OCI-LY7 (cell line): ENCODE measurements at regions not wholly inside any gene's neighbourhood (a gene's known extent, or its start where the extent isn't known, plus 50 kb on each side); places are given as distances from the start of the nearest gene placed in this dataset.

Source experiments
- BruUV-seq: library from RNA; stranded (reverse); fragments of 400-500 nt; replicated peaks from 2 replicates; lab custom pipeline; 2021; lab: Mats Ljungman, UMichigan
- CTCF ChIA-PET: fragments of 300-600 bp; sonication (Branson Sonifier 250); formaldehyde crosslinking; loops from one replicate; lab custom pipeline; 2022; ENCODE audit warnings: antibody characterized with exemption; ENCODE audit not compliant: unreplicated experiment; lab: Charles Lee
- POLR2A ChIA-PET: fragments of 300-600 bp; sonication (Branson Sonifier 250); formaldehyde crosslinking; loops from one replicate; lab custom pipeline; 2022; ENCODE audit warnings: antibody characterized with exemption; lab: Charles Lee
- DNase-seq: peaks from one replicate; pipeline ENCODE4 v3.0.0-alpha.2; 2015; ENCODE audit warnings: low spot score
- H2AFZ ChIP-seq: fragments of 200-600 bp; sonication (generic), shearing (Covaris generic); 2 replicates; pipeline ENCODE4 v1.6.1; 2014; ENCODE audit warnings: mild to moderate bottlenecking, antibody characterized with exemption, low read length, moderate library complexity
- H3K27ac ChIP-seq: fragments of 200-600 bp; sonication (generic); 2 replicates; pipeline ENCODE4 v1.5.1; 2014; ENCODE audit warnings: mixed run types, low read depth, mild to moderate bottlenecking, moderate library complexity, low read length, inconsistent platforms; ENCODE audit not compliant: poor library complexity, severe bottlenecking
- H3K36me3 ChIP-seq: fragments of 200-600 bp; sonication (generic); 2 replicates; pipeline ENCODE4 v1.6.1; 2014; ENCODE audit warnings: mild to moderate bottlenecking, antibody characterized with exemption, low read length, moderate library complexity, mixed read lengths; ENCODE audit not compliant: insufficient read depth
- H3K4me1 ChIP-seq: fragments of 200-600 bp; sonication (generic); 2 replicates; pipeline ENCODE4 v1.5.1; 2014; ENCODE audit warnings: mild to moderate bottlenecking, low read length; ENCODE audit not compliant: insufficient read depth, poor library complexity, severe bottlenecking
- H3K4me2 ChIP-seq: fragments of 200-600 bp; sonication (generic); 2 replicates; pipeline ENCODE4 v1.6.1; 2014; ENCODE audit warnings: mild to moderate bottlenecking, low read length
- H3K4me3 ChIP-seq: fragments of 200-600 bp; sonication (generic); 2 replicates; pipeline ENCODE4 v1.5.1; 2014; ENCODE audit warnings: mild to moderate bottlenecking, low read depth, low read length; ENCODE audit not compliant: poor library complexity, severe bottlenecking
- H3K79me2 ChIP-seq: fragments of 200-600 bp; sonication (generic); 2 replicates; pipeline ENCODE4 v1.6.1; 2016; ENCODE audit warnings: low read depth, mild to moderate bottlenecking, low read length, moderate library complexity, mixed read lengths; ENCODE audit not compliant: insufficient read depth
- H3K9me2 ChIP-seq: fragments of 200-600 bp; sonication (generic); 2 replicates; pipeline ENCODE4 v1.6.1; 2016; ENCODE audit warnings: mild to moderate bottlenecking, low read length, mixed read lengths; ENCODE audit not compliant: insufficient read depth
- H3K9me3 ChIP-seq: fragments of 200-600 bp; sonication (generic); 2 replicates; pipeline ENCODE4 v1.6.1; 2014; ENCODE audit warnings: mild to moderate bottlenecking, mixed run types, low read length, mixed read lengths
- H4K20me1 ChIP-seq: fragments of 200-600 bp; sonication (generic); 2 replicates; pipeline ENCODE4 v1.6.1; 2014; ENCODE audit warnings: mild to moderate bottlenecking, antibody characterized with exemption, low read length, moderate library complexity, mixed read lengths; ENCODE audit not compliant: insufficient read depth
- CTCF ChIP-seq: fragments of 200-600 bp; sonication (generic); conservative IDR thresholded peaks from 2 replicates; pipeline ENCODE4 v1.5.1; 2014; ENCODE audit warnings: mild to moderate bottlenecking, antibody characterized with exemption, low read length, moderate library complexity, mixed read lengths
- EZH2phosphoT487 ChIP-seq: fragments of 200-600 bp; sonication (generic); IDR thresholded peaks from 2 replicates; pipeline ENCODE4 v1.6.1; 2018; ENCODE audit warnings: low read depth, borderline replicate concordance, mild to moderate bottlenecking, mixed run types, antibody characterized with exemption, low read length, moderate library complexity, mixed read lengths
- intact Hi-C: fragments of 100-400 bp; cut with micrococcal nuclease; formaldehyde crosslinking; loops from one replicate; pipeline ENCODE4 v1.10.0; 2022; ENCODE audit not compliant: unreplicated experiment

- DNase-seq: no peak
- no peaks in the 10 kb centered on the region for H3K4me1 ChIP-seq
- no peaks in the 10 kb centered on the region for H3K79me2 ChIP-seq
- H3K36me3 ChIP-seq: no peaks in the 10 kb centered on the region
- no peak overlapping the region for H2AFZ ChIP-seq
- H3K4me3 ChIP-seq: no peak overlapping the region
- no peaks in the 10 kb centered on the region for H3K9me2 ChIP-seq
- intact Hi-C loops: no loop called here
- TF ChIP-seq CTCF (no peak), EZH2phosphoT487 (no peak)
- CTCF ChIA-PET: no interaction called here
- H4K20me1 ChIP-seq: no peaks in the 10 kb centered on the region
- H3K4me2 ChIP-seq: no peak overlapping the region
- H3K9me3 ChIP-seq: no peaks in the 10 kb centered on the region; the same call in 1 of the 2 replicates
- no peak overlapping the region for H3K27ac ChIP-seq
- POLR2A ChIA-PET: interaction anchor here (1.1 kb wide), 1 partner anchor 13 kb away, joined by 4 read pairs; no protein-coding TSS in a partner anchor
- BruUV-seq: no TSS peak
These were observed 859.5 kb downstream of the USP25 start for GRCh38 chr21:16589006-16589898.

GRCh38 chr21:16590186-16590585 is 860.4 kb downstream of the USP25 start:
- Histone ChIP-seq H3K4me2 (no peak overlapping the region), H3K9me2 (no peaks in the 10 kb centered on the region), H3K4me1 (no peaks in the 10 kb centered on the region), H3K36me3 (no peaks in the 10 kb centered on the region), H3K9me3 (no peaks in the 10 kb centered on the region; the same call in 1 of the 2 replicates), H3K27ac (no peak overlapping the region), H3K79me2 (no peaks in the 10 kb centered on the region), H4K20me1 (no peaks in the 10 kb centered on the region), H3K4me3 (no peak overlapping the region), H2AFZ (no peak overlapping the region)
- TF ChIP-seq EZH2phosphoT487 (no peak), CTCF (no peak)
- ChIA-PET CTCF (no interaction called here), POLR2A (interaction anchor here (0.6 to 1.1 kb wide), 4 partner anchors 14 to 214 kb away, joined by 3 to 4 read pairs (median 3); no protein-coding TSS in a partner anchor)
- intact Hi-C loops: no loop called here
- BruUV-seq: no TSS peak
- DNase-seq: no peak
